ENCODE measurements at regions not wholly inside any gene's neighbourhood (a gene's known extent, or its start where the extent isn't known, plus 50 kb on each side); places are given as distances from the start of the nearest gene placed in this dataset.

DNA sequence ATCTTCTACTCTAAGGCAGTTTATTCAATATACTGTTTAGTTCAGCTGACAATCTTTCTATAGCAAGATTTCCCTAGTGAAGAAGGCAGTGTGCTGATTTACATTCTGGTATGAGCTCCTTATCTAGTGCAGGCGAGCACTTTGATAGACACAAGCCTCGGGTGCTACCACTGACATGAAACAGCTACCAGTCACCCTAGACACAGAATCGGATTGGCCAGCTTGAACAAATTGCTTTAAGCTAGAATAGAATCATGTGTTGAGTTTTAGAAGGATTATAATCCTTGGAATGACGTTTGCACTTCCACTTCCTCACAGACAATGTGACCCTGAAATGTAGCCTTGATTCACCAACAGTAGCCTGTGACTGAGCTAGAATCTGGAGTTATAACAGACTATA lies 394.0 kb downstream of the EPHA4 start:
- H3K9me3 ChIP-seq (ENCODE audit: low read depth) = no peaks in the 10 kb centered on the region
- no peak overlapping the region for H3K4me3 ChIP-seq
- no peak overlapping the region for H2AFZ ChIP-seq
- DNase-seq (ENCODE audit: low spot score) = no peak
- H3K79me2 ChIP-seq = no peaks in the 10 kb centered on the region
- no peak overlapping the region for H3K27ac ChIP-seq
- H4K20me1 ChIP-seq (ENCODE audit: insufficient read depth, poor library complexity, severe bottlenecking) = no peaks in the 10 kb centered on the region
- no peaks in the 10 kb centered on the region for H3K4me1 ChIP-seq (ENCODE audit: insufficient read depth)
- H3K36me3 ChIP-seq (replicated peaks; ENCODE audit: insufficient read depth, low read depth) = no peaks in the 10 kb centered on the region
- no peak overlapping the region for H3K4me2 ChIP-seq
- no peak for TF ChIP-seq EZH2phosphoT487 (IDR thresholded peaks at IDR 0.05; ENCODE audit: low read depth, severe bottlenecking, unreplicated experiment)
- TF ChIP-seq, protein P1, sequence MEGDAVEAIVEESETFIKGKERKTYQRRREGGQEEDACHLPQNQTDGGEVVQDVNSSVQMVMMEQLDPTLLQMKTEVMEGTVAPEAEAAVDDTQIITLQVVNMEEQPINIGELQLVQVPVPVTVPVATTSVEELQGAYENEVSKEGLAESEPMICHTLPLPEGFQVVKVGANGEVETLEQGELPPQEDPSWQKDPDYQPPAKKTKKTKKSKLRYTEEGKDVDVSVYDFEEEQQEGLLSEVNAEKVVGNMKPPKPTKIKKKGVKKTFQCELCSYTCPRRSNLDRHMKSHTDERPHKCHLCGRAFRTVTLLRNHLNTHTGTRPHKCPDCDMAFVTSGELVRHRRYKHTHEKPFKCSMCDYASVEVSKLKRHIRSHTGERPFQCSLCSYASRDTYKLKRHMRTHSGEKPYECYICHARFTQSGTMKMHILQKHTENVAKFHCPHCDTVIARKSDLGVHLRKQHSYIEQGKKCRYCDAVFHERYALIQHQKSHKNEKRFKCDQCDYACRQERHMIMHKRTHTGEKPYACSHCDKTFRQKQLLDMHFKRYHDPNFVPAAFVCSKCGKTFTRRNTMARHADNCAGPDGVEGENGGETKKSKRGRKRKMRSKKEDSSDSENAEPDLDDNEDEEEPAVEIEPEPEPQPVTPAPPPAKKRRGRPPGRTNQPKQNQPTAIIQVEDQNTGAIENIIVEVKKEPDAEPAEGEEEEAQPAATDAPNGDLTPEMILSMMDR (IDR thresholded peaks at IDR 0.05; ENCODE audit: poor library complexity) = no peak
- TF ChIP-seq EZH2 (IDR thresholded peaks at IDR 0.05; ENCODE audit: borderline replicate concordance) = no peak
- 38% methylated on average over 4 of the region's 4 CpGs for WGBS (ENCODE audit: low lambda C conversion rate, missing lambda C conversion rate)
- no peaks in the 10 kb centered on the region for H3K9me2 ChIP-seq (replicated peaks; ENCODE audit: insufficient read depth)
- no peaks in the 10 kb centered on the region for H3K27me3 ChIP-seq

DNA sequence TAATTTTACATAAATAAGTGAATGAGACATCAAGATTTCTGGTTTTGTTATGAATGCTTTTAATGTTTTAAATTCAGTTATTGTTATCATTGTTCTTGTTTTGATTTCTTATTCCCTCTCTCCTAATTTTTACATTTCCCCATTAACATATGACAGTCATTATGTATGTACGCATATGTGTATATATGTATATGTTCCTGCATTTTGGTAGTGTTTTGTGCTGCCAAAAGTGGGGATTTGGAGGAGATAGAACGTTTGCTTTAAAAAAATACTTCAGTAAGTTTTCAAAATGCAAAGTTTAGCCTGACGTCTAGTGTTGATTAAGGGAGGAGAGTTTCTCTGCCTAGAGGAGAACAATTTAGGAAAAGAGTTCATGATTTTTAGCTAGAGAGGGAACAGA lies 385.2 kb downstream of the EPHA4 start:
- TF ChIP-seq EZH2 (IDR thresholded peaks at IDR 0.05; ENCODE audit: borderline replicate concordance) (no peak), EZH2phosphoT487 (IDR thresholded peaks at IDR 0.05; ENCODE audit: low read depth, severe bottlenecking, unreplicated experiment) (no peak)
- TF ChIP-seq, protein P1 (IDR thresholded peaks at IDR 0.05; ENCODE audit: poor library complexity) = no peak
- H2AFZ ChIP-seq = no peak overlapping the region
- DNase-seq (ENCODE audit: low spot score) = no peak
- H4K20me1 ChIP-seq (ENCODE audit: insufficient read depth, poor library complexity, severe bottlenecking) = no peaks in the 10 kb centered on the region
- no peaks in the 10 kb centered on the region for H3K4me1 ChIP-seq (ENCODE audit: insufficient read depth)
- no peaks in the 10 kb centered on the region for H3K36me3 ChIP-seq (replicated peaks; ENCODE audit: insufficient read depth, low read depth)
- 68% methylated on average over 3 of the region's 3 CpGs for WGBS (ENCODE audit: low lambda C conversion rate, missing lambda C conversion rate)
- no peaks in the 10 kb centered on the region for H3K79me2 ChIP-seq
- no peaks in the 10 kb centered on the region for H3K9me2 ChIP-seq (replicated peaks; ENCODE audit: insufficient read depth)
- H3K4me2 ChIP-seq = no peak overlapping the region
- H3K9me3 ChIP-seq (ENCODE audit: low read depth) = no peaks in the 10 kb centered on the region
- no peak overlapping the region for H3K27ac ChIP-seq
- no peak overlapping the region for H3K4me3 ChIP-seq
- peaks cover 4% of the 10 kb centered on the region for H3K27me3 ChIP-seq

DNA sequence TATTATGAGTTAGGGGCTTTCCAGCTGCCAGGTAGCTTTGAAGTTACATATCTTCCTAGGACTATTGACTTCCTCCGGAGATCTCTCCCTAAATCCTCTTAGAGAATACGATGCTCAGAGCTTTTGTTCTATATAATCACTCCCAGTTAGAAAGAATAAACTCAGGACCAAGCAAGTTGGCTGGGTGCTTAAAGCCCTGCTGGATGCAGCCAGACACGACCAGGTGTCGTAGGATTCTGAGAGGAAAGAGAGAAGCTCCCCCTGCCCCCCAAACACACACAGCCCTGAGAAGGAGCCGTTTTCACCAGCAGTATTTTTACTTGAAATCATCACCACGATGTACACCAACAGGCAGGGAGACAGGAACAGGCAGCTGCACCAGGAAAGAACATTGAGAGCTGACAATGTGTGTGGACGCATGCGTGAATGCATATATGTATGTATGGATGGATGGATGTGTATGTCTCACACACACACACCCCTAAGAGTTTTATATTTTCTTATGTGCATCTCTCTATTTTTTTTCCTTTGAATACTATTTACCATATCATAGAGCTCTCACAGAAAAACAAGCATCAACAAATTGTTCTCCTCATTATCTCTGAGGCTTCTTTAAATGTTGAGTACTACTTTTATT lies 382.6 kb downstream of the EPHA4 start:
- H3K36me3 ChIP-seq (replicated peaks; ENCODE audit: insufficient read depth, low read depth) = no peaks in the 10 kb centered on the region
- peaks cover 4% of the 10 kb centered on the region for H3K27me3 ChIP-seq
- no peak for DNase-seq (ENCODE audit: low spot score)
- no peak overlapping the region for H2AFZ ChIP-seq
- H3K9me3 ChIP-seq (ENCODE audit: low read depth) = no peaks in the 10 kb centered on the region
- WGBS (ENCODE audit: low lambda C conversion rate, missing lambda C conversion rate) = 40% methylated on average over 8 of the region's 8 CpGs
- H3K4me2 ChIP-seq = no peak overlapping the region
- no peaks in the 10 kb centered on the region for H4K20me1 ChIP-seq (ENCODE audit: insufficient read depth, poor library complexity, severe bottlenecking)
- no peak overlapping the region for H3K4me3 ChIP-seq
- no peak overlapping the region for H3K27ac ChIP-seq
- H3K9me2 ChIP-seq (replicated peaks; ENCODE audit: insufficient read depth) = no peaks in the 10 kb centered on the region
- TF ChIP-seq, protein P1 (IDR thresholded peaks at IDR 0.05; ENCODE audit: poor library complexity) = no peak
- no peak for TF ChIP-seq EZH2phosphoT487 (IDR thresholded peaks at IDR 0.05; ENCODE audit: low read depth, severe bottlenecking, unreplicated experiment)
- TF ChIP-seq EZH2 (IDR thresholded peaks at IDR 0.05; ENCODE audit: borderline replicate concordance) = no peak
- H3K79me2 ChIP-seq = no peaks in the 10 kb centered on the region
- H3K4me1 ChIP-seq (ENCODE audit: insufficient read depth) = no peaks in the 10 kb centered on the region

All from hepatocyte (in vitro differentiated cells).